Neural progenitor cell (in vitro differentiated cells): ENCODE measurements at regions not wholly inside any gene's neighbourhood (a gene's known extent, or its start where the extent isn't known, plus 50 kb on each side); places are given as distances from the start of the nearest gene placed in this dataset.

ENCODE experiments used
- CTCF ChIP-seq: fragments of 200-600 bp; sonication (generic); IDR thresholded peaks from 2 replicates; pipeline ENCODE4 v1.5.1; 2017; ENCODE audit warnings: antibody characterized with exemption, mild to moderate bottlenecking
- EZH2 ChIP-seq: fragments of 200-600 bp; sonication (generic); IDR thresholded peaks from 2 replicates; pipeline ENCODE4 v1.6.1; 2017; ENCODE audit warnings: antibody characterized with exemption, mild to moderate bottlenecking, moderate library complexity

- TF ChIP-seq CTCF (no peak), EZH2 (no peak)
Observed at GRCh38 chr6:119446115-119446554, 96.6 kb upstream of the MAN1A1 start.
